Spleen (tissue), 11 donors: ENCODE measurements at regions not wholly inside any gene's neighbourhood (a gene's known extent, or its start where the extent isn't known, plus 50 kb on each side); places are given as distances from the start of the nearest gene placed in this dataset.

Experiments
- DNase-seq: peaks from one replicate; pipeline ENCODE4 v3.0.0-alpha.2; 2020
- H3K27ac ChIP-seq, 8 donors: fragments of 200-600 bp; sonication (generic) in 7 of 8; 1 replicate in 4 of 8; 2 replicates in 4 of 8; pipeline versions ENCODE4 v1.5.0 to v1.8.0; 2016 to 2021; ENCODE audit warnings: inconsistent platforms in 4 of 8, mild to moderate bottlenecking in 4 of 8, moderate library complexity in 1 of 8
- H3K27me3 ChIP-seq, 7 donors: fragments of 200-600 bp; sonication (generic) in 6 of 7; replicated peaks in 1 of 7; 1 replicate in 4 of 7; 2 replicates in 3 of 7; pipeline versions ENCODE4 v1.5.0 to v1.8.0; 2016 to 2021; ENCODE audit warnings: inconsistent platforms in 3 of 7, mild to moderate bottlenecking in 1 of 7
- H3K36me3 ChIP-seq, 6 donors: fragments of 200-600 bp; sonication (generic) in 5 of 6; 1 replicate in 4 of 6; 2 replicates in 2 of 6; pipeline versions ENCODE4 v1.5.0 to v1.8.0; 2016 to 2021; ENCODE audit warnings: inconsistent platforms in 2 of 6
- H3K4me1 ChIP-seq, 6 donors: fragments of 200-600 bp; sonication (generic) in 5 of 6; 1 replicate in 3 of 6; 2 replicates in 3 of 6; pipeline versions ENCODE4 v1.5.0 to v1.8.0; 2016 to 2021; ENCODE audit warnings: inconsistent platforms in 3 of 6
- H3K4me3 ChIP-seq, 8 donors: fragments of 200-600 bp; sonication (generic) in 7 of 8; 1 replicate in 4 of 8; 2 replicates in 4 of 8; pipeline versions ENCODE4 v1.5.0 to v1.8.0; 2016 to 2021; ENCODE audit warnings: inconsistent platforms in 4 of 8, mild to moderate bottlenecking in 4 of 8, moderate library complexity in 2 of 8
- H3K9me3 ChIP-seq, 8 donors: fragments of 200-600 bp; sonication (generic) in 7 of 8; 1 replicate in 4 of 8; 2 replicates in 4 of 8; pipeline versions ENCODE4 v1.5.0 to v1.8.0; 2016 to 2021; ENCODE audit warnings: inconsistent platforms in 4 of 8
- CTCF ChIP-seq, 11 experiments: fragments of 200-600 bp in 7 of 11; fragments of 450-650 bp in 4 of 11; sonication (generic) in 4 of 11; IDR thresholded peaks in 8 of 11; conservative IDR thresholded peaks in 3 of 11; 1 replicate in 7 of 11; 2 replicates in 4 of 11; pipeline versions ENCODE4 v1.4.0 to v1.8.0; 2016 to 2021; ENCODE audit warnings: antibody characterized with exemption in 11 of 11, inconsistent platforms in 4 of 11, mild to moderate bottlenecking in 1 of 11
- POLR2A ChIP-seq, 3 donors: fragments of 450-650 bp; IDR thresholded peaks; one replicate each; pipeline ENCODE4 v1.5.1; 2017; ENCODE audit warnings: antibody characterized with exemption in 3 of 3, mild to moderate bottlenecking in 1 of 3
- POLR2AphosphoS5 ChIP-seq, 3 donors: sonication (generic); formaldehyde crosslinking; IDR thresholded peaks; one replicate each; pipeline ENCODE4 v1.5.1; 2017; ENCODE audit warnings: antibody characterized with exemption in 3 of 3
- WGBS, 5 donors: extraction: QIAGEN DNeasy Blood & Tissue Kit in 3 of 5; methylation state at CpG; one replicate each; pipeline versions ENCODE4 v1.1.5 to v1.1.7; 2013 to 2018; 5-methylcytosine and 5-hydroxymethylcytosine counted together
- intact Hi-C: fragments of 100-400 bp; cut with DNase I; formaldehyde crosslinking; loops from one replicate; pipeline ENCODE4 v1.15.0; 2023; ENCODE audit warnings: low total_unique reads
- donor health status: healthy with polysubstance abuse.
- donor health status: DM: no; HTN: no; CAD: no; lungs with moderate emphysema.
- donor health status: DM: no; HTN: no; CAD: no.
- donor health status: Bipolar disorder and iron deficiency.
- donor health status: healthy.
- donor health status: DM: no; HTN: no; CAD: no.
- donor health status: DM: yes; HTN: yes; CAD: no.

DNA sequence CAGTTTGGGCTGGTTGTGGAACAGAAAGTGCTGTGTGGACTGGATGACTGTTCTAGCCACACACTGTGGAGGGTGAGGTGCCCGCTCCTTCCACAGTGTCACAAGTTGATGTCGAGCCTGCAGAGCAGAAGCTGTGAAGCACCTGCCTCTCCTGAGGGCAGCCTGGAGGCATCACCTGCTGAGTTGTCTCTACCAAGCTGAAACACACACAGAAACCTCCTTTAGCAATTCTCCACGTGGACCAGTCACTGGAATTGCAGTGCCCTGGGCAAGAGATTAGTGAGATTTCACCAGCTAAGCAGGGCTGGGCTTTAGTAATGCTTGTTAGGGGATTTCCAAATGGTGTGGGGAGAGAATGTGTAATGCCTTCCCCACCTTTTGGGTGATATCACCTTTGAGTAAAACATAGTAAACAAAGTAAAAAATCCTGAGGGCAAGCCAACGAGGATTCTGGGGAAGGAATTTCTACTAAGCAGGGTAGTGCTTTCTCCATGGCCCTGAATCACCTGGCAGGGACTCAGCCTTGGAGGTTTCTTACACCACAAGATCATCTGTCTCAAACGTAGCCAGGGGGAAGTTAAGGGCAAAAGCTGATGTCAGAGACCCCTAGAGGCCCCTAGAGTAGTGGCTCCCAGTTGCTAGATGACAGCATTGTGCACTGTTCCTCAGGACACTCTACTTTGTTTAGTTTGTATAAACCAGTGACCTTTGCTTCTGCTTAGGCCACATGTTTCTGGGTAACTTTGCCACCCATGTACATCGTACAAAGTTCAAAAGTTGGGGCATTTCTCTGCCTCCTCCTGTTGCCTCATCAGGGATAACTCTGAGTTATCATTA lies 233.1 kb upstream of the IGFBP3 start:
- no peak overlapping the region for H3K27ac ChIP-seq
- intact Hi-C loops: no loop called here
- whole genome bisulfite sequencing, 5 donors: 59 to 74% (median 63%) methylated on average over 4 to 6 of the region's 6 CpGs

DNA sequence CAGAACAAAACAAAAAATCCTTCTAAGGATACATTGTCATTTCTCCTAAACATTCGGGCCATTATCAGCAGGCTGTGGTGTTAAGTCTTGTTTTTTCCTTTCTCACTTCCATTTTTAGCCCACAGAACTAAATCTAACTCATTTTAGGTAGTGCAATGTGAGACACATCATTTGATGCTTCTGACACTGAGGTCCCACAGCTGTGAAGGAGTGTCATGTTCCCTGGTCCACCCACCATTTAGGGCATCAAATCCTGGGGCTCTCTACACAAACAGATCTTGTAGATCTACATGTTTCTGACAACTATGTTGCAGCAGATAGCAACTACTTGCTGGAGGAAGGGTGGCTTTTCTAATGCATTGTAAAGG lies 232.5 kb upstream of the IGFBP3 start:
- no peak overlapping the region for H3K27ac ChIP-seq
- no peaks in the 10 kb centered on the region for H3K9me3 ChIP-seq
- DNase-seq: no peak
- H3K36me3 ChIP-seq: no peaks in the 10 kb centered on the region
- WGBS, 5 donors: 54 to 81% (median 56%) methylated on average over 1 of the region's 1 CpG
- H3K27me3 ChIP-seq: no peaks in the 10 kb centered on the region
- intact Hi-C loops: no loop called here
- no peaks in the 10 kb centered on the region for H3K4me1 ChIP-seq
- no peak overlapping the region for H3K4me3 ChIP-seq
- TF ChIP-seq POLR2AphosphoS5 (IDR thresholded peaks at IDR 0.05): no peak
- no peak for TF ChIP-seq POLR2A (IDR thresholded peaks at IDR 0.05)
- no peak for TF ChIP-seq CTCF (IDR thresholded peaks at IDR 0.05 in 8 of 11, conservative IDR thresholded peaks at IDR 0.05 in 3 of 11)

More for the DNA sequence above, 233.1 kb upstream of the IGFBP3 start:
- Histone ChIP-seq H3K9me3 (no peaks in the 10 kb centered on the region), H3K27me3 (no peaks in the 10 kb centered on the region), H3K4me3 (no peak overlapping the region), H3K4me1 (no peaks in the 10 kb centered on the region), H3K36me3 (no peaks in the 10 kb centered on the region)
- TF ChIP-seq POLR2A (IDR thresholded peaks at IDR 0.05) (no peak), CTCF (IDR thresholded peaks at IDR 0.05 in 8 of 11, conservative IDR thresholded peaks at IDR 0.05 in 3 of 11) (no peak), POLR2AphosphoS5 (IDR thresholded peaks at IDR 0.05) (no peak)
- no peak for DNase-seq

DNA sequence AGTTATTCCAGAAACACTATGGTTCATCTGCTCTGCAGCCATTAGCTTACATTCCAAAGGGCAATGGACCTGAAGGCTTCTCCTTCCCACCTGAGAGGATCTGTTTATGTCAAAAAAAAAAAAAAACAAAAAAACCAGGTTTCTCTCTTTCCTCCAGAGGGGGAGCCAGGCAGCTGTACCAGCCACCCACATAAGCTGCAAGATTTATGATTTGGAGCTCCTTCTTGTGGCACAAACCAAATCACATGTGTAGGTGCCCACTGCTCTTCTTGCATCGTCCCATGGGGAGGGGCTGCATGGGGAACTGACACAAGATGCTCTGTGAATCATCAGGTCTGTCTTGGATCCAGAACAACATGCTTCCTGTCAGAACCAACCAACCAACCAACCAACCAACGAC lies 231.6 kb upstream of the IGFBP3 start:
- intact Hi-C loops: no loop called here
- TF ChIP-seq POLR2A (IDR thresholded peaks at IDR 0.05) (no peak), CTCF (IDR thresholded peaks at IDR 0.05 in 8 of 11, conservative IDR thresholded peaks at IDR 0.05 in 3 of 11) (no peak), POLR2AphosphoS5 (IDR thresholded peaks at IDR 0.05) (no peak)
- H3K27me3 ChIP-seq: no peaks in the 10 kb centered on the region
- no peak for DNase-seq
- no peaks in the 10 kb centered on the region for H3K9me3 ChIP-seq
- H3K27ac ChIP-seq: no peak overlapping the region
- H3K36me3 ChIP-seq: no peaks in the 10 kb centered on the region
- H3K4me1 ChIP-seq: no peaks in the 10 kb centered on the region
- no peak overlapping the region for H3K4me3 ChIP-seq
- WGBS, 5 donors: 62 to 70% (median 67%) methylated on average over 2 of the region's 2 CpGs

DNA sequence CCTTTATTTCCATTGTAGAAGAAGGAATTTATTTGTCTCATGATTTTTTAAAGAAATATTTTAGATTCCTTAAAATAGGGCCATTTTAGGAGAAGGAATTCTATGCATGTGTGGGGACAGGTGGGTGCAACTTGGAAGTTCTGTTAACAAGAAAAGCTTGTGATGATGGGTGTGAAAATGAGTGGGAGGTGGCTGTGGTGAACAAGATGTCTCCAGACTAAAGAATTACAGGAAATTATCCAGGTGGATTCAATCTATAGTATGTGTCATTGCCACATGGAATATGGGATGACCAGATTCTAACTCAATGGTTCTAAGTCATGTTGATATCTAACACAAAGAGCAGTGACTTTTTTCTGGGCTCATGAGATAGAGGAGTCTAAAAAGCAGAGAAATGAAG lies 229.6 kb upstream of the IGFBP3 start:
- no peak for TF ChIP-seq POLR2A (IDR thresholded peaks at IDR 0.05)
- TF ChIP-seq POLR2AphosphoS5 (IDR thresholded peaks at IDR 0.05): no peak
- no peak for TF ChIP-seq CTCF (IDR thresholded peaks at IDR 0.05 in 8 of 11, conservative IDR thresholded peaks at IDR 0.05 in 3 of 11)
- Histone ChIP-seq H3K27me3 (no peaks in the 10 kb centered on the region), H3K36me3 (no peaks in the 10 kb centered on the region), H3K4me3 (no peak overlapping the region), H3K4me1 (no peaks in the 10 kb centered on the region), H3K27ac (no peak overlapping the region), H3K9me3 (no peaks in the 10 kb centered on the region)
- intact Hi-C loops: no loop called here
- no peak for DNase-seq
